A204.1 (cell line): ENCODE measurements at regions not wholly inside any gene's neighbourhood (a gene's known extent, or its start where the extent isn't known, plus 50 kb on each side); places are given as distances from the start of the nearest gene placed in this dataset.

Experiments used
- FAIRE-seq: peaks from 2 replicates; lab custom pipeline; 2012; peaks lifted over from hg19 to GRCh38; lab: Jason Lieb, UNC

DNA sequence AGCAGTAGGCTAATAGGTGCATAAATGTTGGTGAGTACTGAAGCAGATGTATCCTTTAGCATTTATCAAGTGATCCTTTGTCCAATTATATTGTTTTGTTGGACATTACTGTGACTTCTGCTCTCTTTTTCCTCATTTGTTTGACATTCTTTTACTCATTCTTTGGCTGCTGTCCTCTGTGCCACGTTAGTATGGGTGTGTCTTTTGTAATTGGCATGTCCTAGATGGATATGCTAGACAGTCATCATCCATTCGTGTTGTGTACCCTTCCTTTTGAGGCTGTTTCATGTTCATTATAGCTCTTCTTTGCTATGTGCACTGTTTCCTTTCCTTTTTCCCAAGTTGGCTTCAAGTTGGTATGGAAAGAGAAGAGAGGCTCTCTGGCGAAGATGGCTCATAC is 284.7 kb downstream of the CYP26B1 start:
- no peak for FAIRE-seq

DNA sequence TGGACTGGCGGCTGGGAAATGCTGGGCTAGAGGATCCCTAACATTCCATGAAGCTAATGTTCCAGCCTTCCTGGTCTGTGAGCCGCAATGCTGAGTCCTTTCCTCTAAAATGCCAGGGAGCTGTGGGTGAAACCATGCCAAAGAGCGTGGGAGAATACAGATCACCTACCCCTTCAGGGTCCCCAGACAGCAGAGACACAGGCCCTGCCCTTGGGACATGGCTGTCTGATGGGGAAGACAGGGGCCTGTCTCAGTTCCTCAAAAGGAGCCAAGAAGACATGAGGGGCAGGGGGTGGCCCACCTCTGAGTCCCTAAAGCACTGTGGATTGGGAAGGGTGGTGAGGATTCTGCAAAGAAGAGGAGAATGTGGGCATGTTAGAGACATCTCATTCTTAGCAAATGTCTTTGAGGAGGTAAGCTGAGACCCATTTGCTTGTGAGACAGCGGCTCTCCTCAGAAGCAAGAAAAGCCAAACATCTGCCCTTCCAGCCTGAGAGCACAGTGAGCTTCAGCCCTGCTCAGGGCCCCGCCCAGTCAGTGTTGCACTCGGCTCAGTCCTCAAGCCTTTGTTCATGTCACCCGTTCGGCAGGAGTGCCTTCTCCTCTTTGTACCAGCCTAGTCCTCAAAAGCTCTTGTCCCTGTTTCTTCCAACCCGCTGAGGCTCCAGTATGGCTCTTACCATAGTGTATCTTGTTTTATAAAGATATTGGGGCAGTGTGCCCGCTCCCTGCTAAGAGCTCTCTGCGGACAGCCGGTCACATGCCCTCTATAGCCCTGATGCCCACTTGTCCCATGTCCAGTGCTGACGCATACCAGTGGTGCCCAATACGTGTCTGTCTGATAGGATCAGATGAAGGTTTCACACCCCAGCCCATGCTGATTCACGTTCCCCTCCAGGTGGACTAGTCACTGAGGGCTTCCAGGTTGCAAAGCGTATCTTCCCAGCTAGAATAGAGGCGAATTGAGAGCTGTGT is 286.2 kb downstream of the CYP26B1 start:
- no peak for FAIRE-seq

DNA sequence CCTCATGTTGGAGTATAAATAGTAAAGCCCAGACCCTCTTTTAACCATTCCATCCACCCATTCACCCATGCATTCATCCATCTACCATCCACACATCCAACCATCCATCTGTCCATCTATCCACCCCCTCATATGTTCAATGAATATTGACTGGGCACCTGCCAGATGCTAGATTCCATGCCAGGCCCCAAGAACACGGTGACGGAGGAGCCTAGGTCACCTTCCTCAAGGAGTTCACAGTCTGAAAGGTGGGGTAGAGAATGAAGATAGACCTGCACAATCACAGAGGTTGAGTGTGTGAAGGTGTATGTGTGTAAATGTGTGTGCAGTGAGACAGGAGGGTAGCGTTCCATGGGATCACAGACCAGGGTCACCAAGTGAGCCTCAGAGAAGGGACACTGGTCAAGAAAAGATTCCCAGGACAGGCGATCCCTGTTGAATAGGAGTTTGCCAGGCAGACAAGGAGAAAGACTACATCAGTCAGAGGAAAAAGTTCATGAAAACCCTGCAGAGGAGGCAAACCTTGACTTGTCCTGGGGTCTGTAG is 287.2 kb downstream of the CYP26B1 start:
- no peak for FAIRE-seq

DNA sequence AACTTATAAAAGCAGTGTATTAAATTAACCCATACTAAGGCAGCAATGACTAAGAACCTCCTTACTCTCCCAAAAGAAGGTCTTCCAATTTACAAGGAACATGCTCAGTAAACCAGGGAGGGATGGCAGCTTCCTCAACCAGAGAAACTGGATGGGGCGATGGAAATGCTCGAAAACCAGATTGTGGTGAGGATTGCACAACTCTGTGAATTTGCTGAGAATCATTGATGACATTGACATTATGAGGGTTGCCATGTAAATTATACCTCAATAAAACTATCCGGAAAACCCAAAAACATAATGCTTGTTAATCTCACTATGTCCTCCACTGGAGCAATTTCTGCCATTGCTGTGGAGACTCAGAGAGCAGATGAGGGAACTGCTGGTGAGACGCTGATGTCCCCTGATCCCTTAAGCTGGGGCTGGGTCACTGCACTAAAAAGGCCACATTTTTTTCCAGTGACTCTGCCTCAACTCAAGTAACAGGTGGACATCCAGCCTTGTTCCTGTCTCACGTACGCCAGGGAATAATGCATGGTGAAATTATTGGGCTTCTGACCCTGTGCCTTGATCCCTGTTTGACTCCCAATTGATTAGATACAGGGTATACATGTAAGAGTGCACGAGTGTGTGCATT is 288.3 kb downstream of the CYP26B1 start:
- FAIRE-seq: no peak

DNA sequence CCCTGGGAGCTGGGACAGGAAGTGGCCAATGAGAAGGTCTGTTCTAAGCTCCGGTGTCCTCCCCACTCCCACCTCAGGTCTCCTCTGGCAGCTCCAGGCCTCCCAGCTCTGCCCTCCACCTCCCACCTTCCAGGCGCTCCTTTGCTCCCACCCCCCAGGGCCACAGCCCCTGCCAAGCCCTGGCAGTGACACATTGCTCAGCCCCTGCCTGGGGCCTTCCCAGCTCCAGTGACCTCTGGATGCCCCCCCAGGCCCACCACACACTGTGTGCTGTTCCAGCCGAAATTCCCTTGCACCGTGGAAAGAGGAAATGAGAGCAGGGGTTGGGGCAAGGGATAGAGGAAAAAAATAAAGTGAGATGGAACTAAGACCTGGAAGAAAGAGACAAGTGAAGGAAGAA is 289.6 kb downstream of the CYP26B1 start:
- no peak for FAIRE-seq

DNA sequence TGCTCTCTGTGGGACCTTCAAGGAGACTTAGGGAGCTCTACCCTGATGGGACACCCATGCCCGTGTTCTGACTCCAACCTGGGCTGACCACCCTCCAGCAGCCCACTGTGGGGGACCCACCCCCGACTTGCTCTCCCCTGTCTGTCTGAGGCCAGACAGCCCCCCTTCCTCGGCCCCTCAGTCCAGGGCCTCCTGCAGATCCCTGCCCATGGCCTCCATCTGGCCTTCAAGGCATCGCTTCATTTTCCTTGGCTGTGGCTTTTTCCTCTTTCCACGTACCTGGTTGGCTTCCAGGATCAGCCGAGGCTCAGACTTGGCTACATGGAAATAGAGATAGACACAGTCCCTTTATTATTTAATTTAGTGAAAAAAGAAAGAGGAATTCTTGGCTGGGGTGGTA is 290.0 kb downstream of the CYP26B1 start:
- FAIRE-seq: no peak

DNA sequence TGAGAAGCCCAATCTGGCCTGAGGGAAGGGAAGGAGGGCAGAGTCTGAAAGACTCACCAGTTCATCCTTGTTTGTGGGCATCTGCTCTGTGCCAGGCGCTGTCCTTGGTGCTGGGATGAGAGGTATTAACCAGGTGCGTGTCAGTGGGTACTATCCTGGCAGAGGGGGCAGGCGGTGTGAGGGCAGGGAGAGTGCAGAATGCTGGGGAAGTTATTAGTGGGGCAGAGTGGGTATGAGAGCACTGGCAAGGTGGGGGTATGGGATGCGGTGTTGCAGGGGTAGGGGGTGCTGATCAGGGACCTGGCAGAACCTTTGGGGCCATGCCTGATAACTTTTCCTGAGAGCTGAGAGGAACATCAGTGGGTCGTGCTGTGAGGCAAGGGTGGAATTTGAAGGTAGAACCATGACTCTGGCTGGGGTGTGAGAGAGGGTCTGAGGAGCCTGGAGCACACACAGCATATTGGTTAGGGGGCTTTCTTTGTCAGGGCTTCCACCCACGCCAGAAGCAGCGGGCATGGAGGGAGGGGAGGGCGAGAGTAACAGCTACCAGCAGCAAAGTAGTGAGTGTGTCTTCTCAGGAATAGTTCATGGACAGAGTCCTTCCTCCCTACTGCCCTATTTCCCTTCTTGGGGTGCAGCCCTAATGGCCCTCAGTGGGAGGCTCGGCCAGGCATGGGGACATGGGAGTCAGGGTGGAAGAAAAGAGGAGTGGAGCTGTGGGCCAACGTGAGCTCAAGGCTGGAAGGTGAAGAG is 290.7 kb downstream of the CYP26B1 start:
- no peak for FAIRE-seq

DNA sequence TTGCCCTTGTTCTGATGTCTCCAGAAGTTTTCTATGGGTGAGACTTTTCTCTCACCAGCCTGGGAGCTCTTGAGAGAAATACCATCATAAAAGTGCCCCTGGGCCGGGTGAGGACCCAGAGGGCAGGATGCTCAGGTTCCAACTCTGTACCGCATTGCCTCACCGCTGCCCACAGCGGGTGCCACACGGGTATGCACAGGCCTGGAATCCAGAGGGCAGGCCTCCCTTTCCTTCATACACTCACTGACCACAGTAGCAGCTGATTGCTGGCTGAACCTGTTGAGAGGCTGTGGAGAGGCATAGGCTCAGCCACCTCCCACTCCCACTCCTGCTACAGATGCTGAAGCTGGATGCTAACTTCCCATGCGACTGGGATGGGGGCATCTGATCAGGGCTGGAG is 293.8 kb downstream of the CYP26B1 start:
- FAIRE-seq: no peak

DNA sequence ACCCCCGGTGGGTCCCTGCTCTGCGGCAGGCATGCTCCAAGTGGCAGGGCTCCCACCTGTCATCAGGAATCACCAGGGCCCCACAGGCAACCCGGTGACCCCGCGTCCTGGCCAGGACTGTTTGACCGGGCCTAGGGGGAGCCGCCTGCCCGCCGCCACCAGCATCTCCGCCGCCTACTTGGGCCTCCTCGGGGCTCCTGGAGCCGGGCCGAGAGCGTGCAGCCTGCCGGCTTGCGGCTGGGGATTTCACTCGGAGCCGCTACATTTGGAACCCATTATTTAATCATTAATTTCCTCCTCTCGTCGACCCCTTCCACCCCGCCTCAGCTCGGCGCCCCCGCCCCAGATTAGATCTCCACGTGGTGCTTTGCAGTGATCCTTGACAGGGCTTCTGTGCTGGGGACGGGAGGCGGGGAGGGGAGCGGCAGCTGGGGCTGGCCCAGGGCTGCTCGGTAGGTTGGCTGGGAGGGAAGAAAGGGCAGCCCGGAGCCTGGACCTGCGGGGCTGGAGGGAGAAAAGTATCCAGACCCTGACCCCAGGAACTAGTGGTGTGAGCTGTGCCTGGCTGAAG is 295.4 kb downstream of the CYP26B1 start:
- no peak for FAIRE-seq

DNA sequence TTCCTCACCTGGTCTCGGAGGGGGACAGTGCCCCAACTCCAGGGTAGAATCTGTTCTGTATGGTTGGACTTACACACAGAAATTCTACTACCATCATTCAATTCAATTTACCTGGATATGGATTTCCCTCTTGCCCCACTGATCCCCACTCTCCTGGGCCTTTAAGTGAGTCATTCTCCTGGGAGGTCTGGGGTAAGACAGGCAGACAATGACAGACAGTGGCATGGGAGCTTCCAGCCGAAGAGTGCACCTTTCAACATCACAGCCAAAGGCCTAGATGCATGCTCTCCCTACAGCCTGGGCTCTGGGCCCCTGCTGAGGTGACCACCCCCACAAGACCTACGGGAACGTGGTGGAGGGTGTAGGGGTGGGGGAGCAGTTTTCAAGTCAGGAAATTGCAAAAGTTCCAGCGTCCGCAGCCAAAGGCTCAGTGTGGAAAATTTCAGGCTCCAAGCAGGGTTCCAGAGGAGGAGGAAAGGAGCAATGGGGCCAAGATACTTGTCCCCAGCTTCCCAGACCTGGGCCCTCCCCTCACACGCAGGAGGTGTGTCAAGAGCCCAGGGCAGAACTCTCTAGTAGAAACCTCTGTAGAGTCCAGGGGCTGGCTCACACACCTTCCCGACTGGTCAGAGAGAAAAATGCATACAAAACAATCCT is 296.4 kb downstream of the CYP26B1 start:
- FAIRE-seq: no peak

DNA sequence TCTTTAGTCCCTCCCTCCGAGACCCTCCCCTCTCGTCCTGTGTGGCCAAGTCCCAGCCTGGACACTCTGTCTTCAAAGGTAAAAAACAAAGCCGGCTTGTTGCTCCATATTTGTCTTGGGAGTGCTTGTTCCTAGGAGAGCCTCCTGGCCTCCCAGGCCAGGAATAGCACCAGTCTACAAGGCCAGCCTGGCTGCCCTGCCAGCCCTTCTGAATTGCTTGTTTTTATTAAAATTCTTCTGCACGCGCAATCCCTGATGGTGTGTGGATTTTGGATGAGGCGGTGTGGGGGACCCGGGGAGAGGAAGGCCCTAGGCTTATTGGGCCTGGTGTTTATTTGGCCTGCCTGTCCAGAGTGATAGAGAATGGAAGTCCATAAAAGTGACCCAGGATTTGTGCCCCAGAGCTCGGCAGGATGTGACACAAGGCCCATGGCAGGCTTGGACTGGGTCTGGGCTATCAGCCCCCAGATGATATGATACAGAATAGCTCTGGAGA is 297.3 kb downstream of the CYP26B1 start:
- no peak for FAIRE-seq

DNA sequence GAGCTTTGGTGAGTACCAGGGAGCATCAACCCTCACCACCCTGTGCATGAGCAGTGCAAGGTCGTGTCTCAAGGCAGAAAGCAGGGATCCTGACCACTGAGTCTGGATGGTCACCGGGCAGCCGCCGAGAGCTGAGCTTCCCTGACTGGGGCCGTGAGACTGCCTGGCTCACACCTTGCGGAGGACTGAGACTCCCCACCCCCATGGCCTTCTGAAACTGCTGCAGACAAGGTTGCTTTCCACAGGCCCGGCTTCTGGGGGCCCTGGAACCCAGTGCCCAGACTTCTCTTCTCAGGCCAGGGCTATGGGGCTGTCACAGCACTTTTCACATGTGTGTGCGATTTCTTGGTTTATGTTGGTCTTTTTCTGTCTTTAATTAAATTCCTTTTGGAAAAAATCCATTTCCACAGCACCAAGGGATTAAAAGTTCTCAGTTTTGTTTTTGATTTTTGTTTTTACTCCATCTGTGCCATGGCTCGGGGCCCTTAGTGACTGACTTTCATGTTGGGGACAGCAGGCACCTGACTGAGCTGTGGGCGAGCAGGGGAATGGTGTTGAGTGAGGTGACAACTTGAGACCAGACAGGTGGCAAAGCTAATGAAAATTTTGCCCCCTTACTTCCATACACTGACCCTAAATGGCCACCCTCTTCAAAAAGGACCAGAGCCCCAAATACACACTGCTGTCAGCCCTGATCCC is 297.9 kb downstream of the CYP26B1 start:
- FAIRE-seq: no peak

DNA sequence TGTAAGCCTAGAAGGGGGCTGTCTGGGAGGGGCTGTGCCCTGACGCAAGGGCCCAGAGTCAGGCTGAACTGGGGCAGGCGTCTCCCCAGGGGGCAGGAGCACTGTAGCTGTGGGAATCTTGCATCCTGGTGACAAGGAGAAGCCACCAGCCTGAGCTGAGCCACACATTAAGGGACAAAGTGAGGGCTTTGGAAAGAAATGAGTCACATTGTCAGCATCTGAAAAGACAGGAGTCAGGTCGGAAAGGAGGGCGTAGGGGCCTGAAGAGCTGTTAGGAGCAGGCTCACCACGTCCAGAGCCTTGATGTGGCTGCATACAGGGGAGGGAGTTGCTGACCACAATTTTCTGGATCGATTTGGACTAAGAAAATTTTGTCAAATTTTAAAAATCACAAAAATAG is 298.6 kb downstream of the CYP26B1 start:
- no peak for FAIRE-seq

DNA sequence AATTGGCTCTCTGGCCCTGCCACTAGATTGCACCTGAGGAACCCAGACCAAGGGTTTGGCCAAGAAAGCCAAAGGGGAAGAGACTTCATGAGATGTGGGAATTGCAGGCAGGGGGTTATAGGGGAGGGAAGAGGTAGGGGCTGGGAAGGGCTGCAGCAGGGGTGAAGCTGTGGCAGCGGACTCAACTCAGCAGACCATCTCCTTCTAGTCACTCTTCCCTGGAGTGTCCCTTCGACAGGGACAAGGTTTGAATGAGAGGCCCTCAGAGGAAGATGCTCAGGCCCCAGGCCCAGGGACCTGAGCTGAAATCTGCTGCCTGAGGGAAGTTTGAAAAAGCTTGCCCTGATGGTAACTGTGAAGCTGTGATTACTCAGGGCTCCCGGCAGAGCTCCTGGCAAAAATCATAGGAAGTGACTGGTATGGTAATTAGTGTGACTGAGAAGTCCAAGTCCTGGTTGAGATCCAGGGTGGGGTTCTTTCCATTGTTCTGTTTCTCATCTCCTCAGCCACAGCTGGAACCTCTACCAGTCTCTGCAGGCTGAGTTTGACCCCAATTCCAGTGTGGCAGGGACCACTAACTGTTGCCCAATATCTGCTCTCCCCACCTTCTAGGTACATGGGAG is 300.9 kb downstream of the CYP26B1 start:
- FAIRE-seq: no peak

DNA sequence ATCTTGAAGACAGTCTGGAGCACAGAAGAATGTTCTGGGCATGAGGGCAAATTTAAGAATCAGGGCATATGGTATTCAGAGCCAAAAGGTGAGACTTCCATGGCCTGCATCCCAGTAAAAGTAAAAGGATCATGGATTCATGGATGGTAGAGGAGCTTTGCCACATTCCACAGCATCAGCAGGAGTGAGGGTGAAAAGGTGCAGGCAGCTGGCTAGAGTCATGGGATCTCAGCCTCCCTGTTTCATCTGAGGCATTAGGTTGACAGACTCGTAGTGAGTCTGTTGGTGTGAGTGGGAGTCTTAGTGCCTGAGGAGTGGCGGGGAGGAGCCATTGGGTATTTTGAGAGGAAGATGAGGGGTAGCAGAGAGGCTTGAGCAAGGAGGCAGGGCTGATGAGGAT is 301.6 kb downstream of the CYP26B1 start:
- FAIRE-seq: no peak

DNA sequence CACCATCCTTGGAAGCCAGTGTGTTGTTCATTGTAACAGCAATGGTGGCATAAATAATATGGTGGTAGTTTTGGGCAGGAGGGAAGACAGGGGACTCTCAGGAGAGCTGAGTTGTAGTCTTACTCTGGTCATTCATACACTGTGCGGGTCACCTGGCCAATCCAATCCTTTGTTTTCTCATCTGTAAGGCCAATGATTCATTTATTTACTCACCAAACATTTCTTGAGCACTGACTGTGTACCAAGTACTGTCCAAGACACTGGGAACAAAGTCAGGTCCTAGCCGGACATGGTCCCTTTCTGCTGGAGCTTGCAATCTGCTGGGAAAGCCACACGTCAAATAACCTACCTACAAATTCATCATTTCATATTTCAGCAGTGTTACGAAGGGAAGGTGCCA is 302.7 kb downstream of the CYP26B1 start:
- no peak for FAIRE-seq

DNA sequence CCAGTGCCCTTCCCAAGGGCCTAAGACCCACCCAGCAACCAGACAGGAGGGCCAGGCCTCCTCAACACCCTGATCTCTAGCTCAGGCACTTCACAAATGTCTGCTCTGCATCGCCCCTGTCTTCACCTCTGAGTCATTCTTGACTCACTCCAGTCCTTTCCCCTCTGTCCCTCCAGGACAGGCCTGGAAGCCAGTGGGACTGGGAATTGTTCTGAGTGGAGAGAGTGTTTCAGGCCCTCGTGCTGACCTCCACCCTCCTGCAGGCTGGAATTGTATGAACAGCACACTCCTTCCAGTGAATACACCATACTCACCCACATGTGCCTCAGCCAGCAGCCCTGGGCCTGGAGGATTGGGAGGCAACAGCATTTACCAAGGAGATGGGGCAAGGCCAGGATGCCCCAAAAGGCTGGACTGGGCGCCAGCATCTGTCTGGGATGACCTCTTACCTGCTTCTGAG is 304.2 kb downstream of the CYP26B1 start:
- FAIRE-seq: no peak

DNA sequence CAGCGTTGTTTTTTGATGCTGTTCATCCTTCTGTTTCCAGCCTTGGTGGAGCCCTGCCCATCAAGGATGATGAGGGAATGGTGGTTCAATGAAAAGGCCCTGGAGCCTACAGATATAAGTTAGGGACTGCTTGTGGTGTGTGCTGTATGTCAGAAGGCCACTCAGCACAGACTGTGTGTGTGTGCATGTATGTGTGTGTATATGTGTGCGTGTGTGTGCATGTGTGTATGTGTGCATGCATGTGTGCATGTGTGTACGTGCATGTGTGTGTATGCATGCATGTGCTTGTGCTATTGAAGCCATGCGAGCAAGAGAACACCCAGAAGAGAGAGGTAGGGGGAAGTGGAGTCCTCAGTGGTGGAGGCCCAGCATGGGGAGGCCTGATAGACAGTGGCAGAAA is 304.9 kb downstream of the CYP26B1 start:
- FAIRE-seq: no peak

DNA sequence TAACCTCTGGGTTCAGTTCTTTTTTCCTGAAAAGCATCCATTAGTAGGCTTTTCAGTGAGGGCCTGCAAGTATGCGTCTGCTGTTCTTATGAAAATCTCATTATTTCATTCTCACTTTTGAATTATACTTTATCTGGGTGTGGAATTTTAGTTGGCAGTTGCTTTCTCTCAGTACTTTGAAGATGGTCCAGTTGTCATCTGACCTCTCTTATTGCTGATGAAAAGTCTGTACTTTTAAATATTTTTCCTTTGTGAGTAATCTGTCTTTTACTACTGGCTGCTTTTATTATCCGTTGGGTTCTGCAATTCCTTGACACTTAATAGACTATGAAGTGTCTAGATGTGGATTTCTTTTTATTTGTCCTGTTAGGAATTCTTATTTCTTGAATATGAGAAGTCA is 307.8 kb downstream of the CYP26B1 start:
- no peak for FAIRE-seq

DNA sequence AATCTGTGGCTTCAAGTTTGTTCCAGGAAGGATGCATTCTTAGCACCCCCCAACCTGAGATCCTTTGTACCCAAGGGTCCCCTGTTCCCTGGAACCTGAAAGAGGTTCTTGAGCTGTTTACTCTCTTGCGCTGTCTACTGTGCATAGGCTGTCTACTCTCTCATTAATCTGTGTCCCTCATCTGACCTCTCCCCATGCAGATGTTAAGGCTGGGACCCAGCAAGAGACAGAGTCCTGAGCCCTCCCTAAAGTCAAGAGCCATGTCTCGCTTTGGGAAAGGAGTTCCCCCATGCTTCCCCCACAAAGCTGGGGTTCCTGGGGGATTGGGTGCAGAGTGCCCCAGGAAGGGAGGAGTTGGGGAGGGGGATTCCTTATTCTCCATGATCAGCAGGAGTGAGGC is 312.9 kb downstream of the CYP26B1 start:
- FAIRE-seq: no peak
